IMR-90 (cell line): ENCODE measurements at regions not wholly inside any gene's neighbourhood (a gene's known extent, or its start where the extent isn't known, plus 50 kb on each side); places are given as distances from the start of the nearest gene placed in this dataset.

ENCODE experiments used
- ATAC-seq: fragments of 200-7000 bp; cut with Tn5 transposase; 2 replicates; pipeline ENCODE4 v1.9.1; 2020; ENCODE audit warnings: low read depth, mild to moderate bottlenecking, moderate library complexity
- BruUV-seq: library from RNA; stranded (reverse); fragments of 400-500 nt; replicated peaks from 2 replicates; lab custom pipeline; 2021; lab: Mats Ljungman, UMichigan
- CTCF ChIA-PET: fragments of 300-600 bp; formaldehyde crosslinking; extraction: SDS; loops from one replicate; lab custom pipeline; 2021; ENCODE audit warnings: antibody characterized with exemption; lab: Yijun Ruan, JAX
- POLR2A ChIA-PET: fragments of 300-600 bp; sonication (Branson Sonifier 250); formaldehyde crosslinking; loops from one replicate; lab custom pipeline; 2022; ENCODE audit warnings: antibody characterized with exemption; ENCODE audit not compliant: unreplicated experiment; lab: Charles Lee
- DNase-seq: peaks from one replicate; pipeline ENCODE4 v3.0.0; 2013
- H2AFZ ChIP-seq: replicated peaks from 2 replicates; pipeline ENCODE3; 2013; ENCODE audit warnings: low read length, mild to moderate bottlenecking; ENCODE audit not compliant: poor library complexity
- H2AK5ac ChIP-seq: 2 replicates; pipeline ENCODE4 v1.6.1; 2013; ENCODE audit warnings: low read depth, low read length, inconsistent platforms
- H2AK9ac ChIP-seq: replicated peaks from 2 replicates; pipeline ENCODE3; 2013; ENCODE audit warnings: mild to moderate bottlenecking, low read depth, low read length, moderate library complexity; ENCODE audit not compliant: poor library complexity
- H2BK120ac ChIP-seq: 2 replicates; pipeline ENCODE4 v1.6.1; 2013; ENCODE audit warnings: low read depth, low read length, inconsistent platforms
- H2BK15ac ChIP-seq: 3 replicates; pipeline ENCODE4 v1.6.1; 2013; ENCODE audit warnings: low read depth, low read length, inconsistent platforms
- H2BK20ac ChIP-seq: 2 replicates; pipeline ENCODE4 v1.6.1; 2013; ENCODE audit warnings: low read depth, mild to moderate bottlenecking, inconsistent platforms, low read length, moderate library complexity
- H2BK5ac ChIP-seq: 2 replicates; pipeline ENCODE4 v1.6.1; 2013; ENCODE audit warnings: mild to moderate bottlenecking, low read depth, low read length, inconsistent platforms; ENCODE audit not compliant: poor library complexity, severe bottlenecking
- H3K14ac ChIP-seq: replicated peaks from 2 replicates; pipeline ENCODE4 v1.6.1; 2013; ENCODE audit warnings: low read depth, low read length, inconsistent platforms
- H3K18ac ChIP-seq: 2 replicates; pipeline ENCODE4 v1.6.1; 2013; ENCODE audit warnings: low read depth, low read length, control low read depth
- H3K23ac ChIP-seq: 2 replicates; pipeline ENCODE4 v1.6.1; 2013; ENCODE audit warnings: low read depth, low read length, inconsistent platforms
- H3K27ac ChIP-seq: 2 replicates; pipeline ENCODE4 v1.5.1; 2013; ENCODE audit warnings: mild to moderate bottlenecking, control low read depth, low read length; ENCODE audit not compliant: insufficient read depth
- H3K27me3 ChIP-seq: 2 replicates; pipeline ENCODE4 v1.6.1; 2013; ENCODE audit warnings: low read length; ENCODE audit not compliant: control insufficient read depth, insufficient read depth
- H3K36me3 ChIP-seq: 2 replicates; pipeline ENCODE4 v1.6.1; 2013; ENCODE audit warnings: low read length, mixed read lengths; ENCODE audit not compliant: control insufficient read depth, insufficient read depth
- H3K4ac ChIP-seq: 2 replicates; pipeline ENCODE4 v1.6.1; 2013; ENCODE audit warnings: low read depth, low read length, inconsistent platforms
- H3K4me1 ChIP-seq: 2 replicates; pipeline ENCODE4 v1.6.1; 2013; ENCODE audit warnings: low read length, mixed read lengths; ENCODE audit not compliant: control insufficient read depth, insufficient read depth
- H3K4me2 ChIP-seq: 2 replicates; pipeline ENCODE4 v1.6.1; 2013; ENCODE audit warnings: low read depth, mild to moderate bottlenecking, control low read depth, low read length, moderate library complexity
- H3K4me3 ChIP-seq: 2 replicates; pipeline ENCODE4 v1.5.1; 2013; ENCODE audit warnings: low read depth, mild to moderate bottlenecking, control low read depth, low read length, moderate library complexity; ENCODE audit not compliant: insufficient read depth
- H3K56ac ChIP-seq: 2 replicates; pipeline ENCODE4 v1.6.1; 2013; ENCODE audit warnings: low read length, inconsistent platforms; ENCODE audit not compliant: insufficient read depth; ENCODE audit errors: extremely low read depth
- H3K79me1 ChIP-seq, 2 experiments: 2 replicates each; pipeline ENCODE4 v1.6.1; 2013; ENCODE audit warnings: low read length in 2 of 2, inconsistent platforms in 1 of 2, low read depth in 1 of 2
- H3K9ac ChIP-seq: 2 replicates; pipeline ENCODE4 v1.6.1; 2013; ENCODE audit warnings: low read depth, low read length, control low read depth
- H3K9me1 ChIP-seq: 2 replicates; pipeline ENCODE4 v1.6.1; 2013; ENCODE audit warnings: low read length, inconsistent platforms; ENCODE audit not compliant: insufficient read depth
- H3K9me3 ChIP-seq: 2 replicates; pipeline ENCODE4 v1.6.1; 2013; ENCODE audit warnings: low read length; ENCODE audit not compliant: control insufficient read depth, insufficient read depth
- H4K20me1 ChIP-seq: 2 replicates; pipeline ENCODE4 v1.6.1; 2013; ENCODE audit warnings: low read length, inconsistent platforms; ENCODE audit not compliant: insufficient read depth
- H4K5ac ChIP-seq: 2 replicates; pipeline ENCODE4 v1.6.1; 2013; ENCODE audit warnings: mild to moderate bottlenecking, low read depth, low read length, control low read depth
- H4K8ac ChIP-seq, 2 experiments: 2 replicates each; pipeline ENCODE4 v1.6.1; 2013; ENCODE audit warnings: low read depth in 2 of 2, low read length in 2 of 2, control low read depth in 1 of 2, inconsistent platforms in 1 of 2
- H4K91ac ChIP-seq: 2 replicates; pipeline ENCODE4 v1.6.1; 2013; ENCODE audit warnings: low read depth, low read length, inconsistent platforms; ENCODE audit not compliant: insufficient read depth
- CHD1 ChIP-seq: IDR thresholded peaks from 2 replicates; pipeline ENCODE4 v1.6.1; 2012; ENCODE audit warnings: low read depth, low read length, improper control_type of control experiment
- ELK1 ChIP-seq: fragments of 150-350 bp; IDR thresholded peaks from 2 replicates; pipeline ENCODE4 v1.6.1; 2016; ENCODE audit warnings: low read depth, mild to moderate bottlenecking, low read length, moderate library complexity, borderline replicate concordance
- FOS ChIP-seq: fragments of 150-350 bp; IDR thresholded peaks from 2 replicates; pipeline ENCODE4 v1.6.1; 2016; ENCODE audit warnings: low read depth, low read length
- MAFK ChIP-seq: IDR thresholded peaks from 2 replicates; pipeline ENCODE4 v1.6.1; 2012; ENCODE audit warnings: low read depth, low read length, improper control_type of control experiment
- MAZ ChIP-seq: IDR thresholded peaks from 2 replicates; pipeline ENCODE4 v1.6.1; 2012; ENCODE audit warnings: low read depth, mild to moderate bottlenecking, low read length, improper control_type of control experiment, moderate library complexity, borderline replicate concordance
- MXI1 ChIP-seq: IDR thresholded peaks from 2 replicates; pipeline ENCODE4 v1.6.1; 2012; ENCODE audit warnings: low read depth, mild to moderate bottlenecking, low read length, moderate library complexity, borderline replicate concordance
- RCOR1 ChIP-seq: IDR thresholded peaks from 2 replicates; pipeline ENCODE4 v1.6.1; 2012; ENCODE audit warnings: mild to moderate bottlenecking, low read length, improper control_type of control experiment; ENCODE audit not compliant: insufficient replicate concordance
- SMC3 ChIP-seq: fragments of 150-350 bp; IDR thresholded peaks from 2 replicates; pipeline ENCODE4 v1.6.1; 2016; ENCODE audit warnings: low read depth, mild to moderate bottlenecking, antibody characterized with exemption, low read length, moderate library complexity
- USF2 ChIP-seq: fragments of 150-350 bp; IDR thresholded peaks from 2 replicates; pipeline ENCODE4 v1.6.1; 2017; ENCODE audit warnings: mild to moderate bottlenecking, antibody characterized with exemption, low read length, low read depth
- WGBS, 2 experiments: methylation state at CpG; one replicate each; pipeline versions ENCODE4 v1.1.5 to v1.1.7; 2013; ENCODE audit warnings: missing lambda C conversion rate in 2 of 2; ENCODE audit not compliant: insufficient read length in 1 of 2; ENCODE audit errors: extremely low coverage in 2 of 2; 5-methylcytosine and 5-hydroxymethylcytosine counted together
- dilution Hi-C: fragments of 300-500 bp; cut with HindIII; formaldehyde crosslinking; loops from one replicate; pipeline ENCODE4 v1.14.3; 2018; ENCODE audit warnings: low sequenced_read_pairs; ENCODE audit not compliant: unreplicated experiment
- in situ Hi-C: fragments of 300-500 bp; cut with MboI; formaldehyde crosslinking; loops from 3 replicates; pipeline ENCODE4 v1.14.3; 2019; ENCODE audit warnings: low sequenced_read_pairs, inconsistent platforms, mixed read lengths
- intact Hi-C: fragments of 100-400 bp; cut with micrococcal nuclease; formaldehyde crosslinking; loops from 2 replicates; pipeline ENCODE4 v1.10.0; 2022

DNA sequence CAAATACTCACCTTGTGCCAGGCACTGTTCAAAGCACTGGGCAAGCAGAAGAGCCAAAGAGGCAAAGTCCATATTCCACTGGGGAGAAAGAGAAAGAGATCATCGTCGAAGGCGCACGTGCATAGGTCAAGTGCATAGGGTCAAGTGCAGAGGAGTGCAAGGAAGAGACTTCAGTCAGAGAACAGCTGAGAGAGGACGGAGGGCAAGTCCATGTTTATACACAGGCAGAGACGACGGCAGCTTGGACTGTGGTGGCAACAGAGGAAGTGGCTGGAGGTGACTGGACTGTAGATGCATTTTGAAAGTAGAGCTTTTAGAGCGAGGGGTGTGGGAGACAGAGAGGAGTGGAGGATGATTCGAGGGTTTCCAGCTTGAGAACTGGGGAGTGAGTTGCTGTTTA lies 74.7 kb upstream of the SDK2 start:
- Histone ChIP-seq H3K27me3 (no peaks in the 10 kb centered on the region), H3K4me2 (no peak overlapping the region), H3K56ac (no peak overlapping the region), H3K4me1 (no peaks in the 10 kb centered on the region), H2BK20ac (no peak overlapping the region), H3K4ac (no peak overlapping the region), H4K8ac (no peak overlapping the region), H4K20me1 (no peaks in the 10 kb centered on the region), H2BK15ac (no peak overlapping the region), H3K14ac (no peak overlapping the region), H4K91ac (no peak overlapping the region), H2AK5ac (no peak overlapping the region), H3K9ac (no peak overlapping the region), H3K9me1 (no peaks in the 10 kb centered on the region), H3K18ac (no peak overlapping the region), H2AK9ac (no peak overlapping the region), H2BK120ac (no peak overlapping the region), H3K23ac (no peak overlapping the region), H4K5ac (no peak overlapping the region), H3K27ac (no peak overlapping the region), H3K79me1 (no peaks in the 10 kb centered on the region), H3K4me3 (no peak overlapping the region), H3K36me3 (no peaks in the 10 kb centered on the region), H2BK5ac (no peak overlapping the region), H3K9me3 (peaks cover 9% of the 10 kb centered on the region), H2AFZ (no peak overlapping the region)
- ChIA-PET CTCF (no interaction called here), POLR2A (no interaction called here)
- 15% methylated on average over 3 of the region's 9 CpGs; no CpG with 5 or more reads in 1 of the 2 experiments for WGBS, 2 experiments
- ATAC-seq (no peak), DNase-seq (no peak)
- intact Hi-C loops = no loop called here
- dilution Hi-C loops = no loop called here
- TF ChIP-seq MAZ (no peak), SMC3 (no peak), MXI1 (no peak), CHD1 (no peak), ELK1 (no peak), FOS (no peak), USF2 (no peak), RCOR1 (no peak), MAFK (no peak)
- BruUV-seq = no TSS peak
- in situ Hi-C loops = loop anchor here (25.0 kb wide), 2 partner anchors 107 to 282 kb away; no protein-coding TSS in a partner anchor
